DND-41 (cell line): ENCODE measurements at regions not wholly inside any gene's neighbourhood (a gene's known extent, or its start where the extent isn't known, plus 50 kb on each side); places are given as distances from the start of the nearest gene placed in this dataset.

ENCODE experiments used
- ATAC-seq: fragments of 200-7000 bp; cut with Tn5 transposase; 3 replicates; pipeline ENCODE4 v1.9.1; 2021; ENCODE audit warnings: low read depth; ENCODE audit not compliant: insufficient read depth
- DNase-seq: peaks from one replicate; pipeline ENCODE4 v3.0.0-alpha.2; 2020
- H2AFZ ChIP-seq: 2 replicates; pipeline ENCODE4 v1.6.0; 2012; ENCODE audit warnings: low read depth, low read length
- H3K27ac ChIP-seq: 2 replicates; pipeline ENCODE4 v1.5.1; 2012; ENCODE audit warnings: low read length, inconsistent platforms
- H3K27me3 ChIP-seq: fragments of 200-600 bp; sonication (generic); 2 replicates; pipeline ENCODE4 v1.6.0; 2012; ENCODE audit warnings: low read length, mild to moderate bottlenecking, inconsistent platforms; ENCODE audit not compliant: insufficient read depth, poor library complexity
- H3K36me3 ChIP-seq: 2 replicates; pipeline ENCODE4 v1.5.1; 2012; ENCODE audit warnings: low read length, inconsistent platforms; ENCODE audit not compliant: insufficient read depth
- H3K4me1 ChIP-seq: 2 replicates; pipeline ENCODE4 v1.5.1; 2012; ENCODE audit warnings: mild to moderate bottlenecking, low read length; ENCODE audit not compliant: insufficient read depth
- H3K4me2 ChIP-seq: 2 replicates; pipeline ENCODE4 v1.6.0; 2012; ENCODE audit warnings: mild to moderate bottlenecking, moderate library complexity, low read length, inconsistent platforms; ENCODE audit not compliant: insufficient read depth
- H3K4me3 ChIP-seq, 2 experiments: fragments of 200-600 bp in 1 of 2; shearing (Covaris generic) in 1 of 2; 2 replicates each; pipeline ENCODE4 v1.5.1; 2012 to 2016; ENCODE audit warnings: inconsistent platforms in 2 of 2, low read length in 2 of 2, mild to moderate bottlenecking in 2 of 2, low read depth in 1 of 2, moderate library complexity in 1 of 2
- H3K79me2 ChIP-seq: 2 replicates; pipeline ENCODE4 v1.6.0; 2012; ENCODE audit warnings: low read length, inconsistent platforms; ENCODE audit not compliant: insufficient read depth
- H3K9ac ChIP-seq: 2 replicates; pipeline ENCODE4 v1.6.0; 2012; ENCODE audit warnings: low read depth, mild to moderate bottlenecking, inconsistent platforms, low read length, moderate library complexity
- H3K9me3 ChIP-seq: 2 replicates; pipeline ENCODE4 v1.5.1; 2012; ENCODE audit warnings: low read length, moderate library complexity, mild to moderate bottlenecking, inconsistent platforms; ENCODE audit not compliant: insufficient read depth, severe bottlenecking
- H4K20me1 ChIP-seq: 2 replicates; pipeline ENCODE4 v1.6.0; 2012; ENCODE audit warnings: low read length; ENCODE audit not compliant: insufficient read depth
- CTCF ChIP-seq: IDR thresholded peaks from 2 replicates; pipeline ENCODE4 v1.5.1; 2012; ENCODE audit warnings: borderline replicate concordance, low read length, moderate library complexity, mild to moderate bottlenecking; ENCODE audit not compliant: poor library complexity, severe bottlenecking; ENCODE audit errors: extremely low read depth
- EZH2 ChIP-seq: IDR thresholded peaks from 3 replicates; pipeline ENCODE4 v1.6.1; 2012; ENCODE audit warnings: borderline replicate concordance, low read depth, mild to moderate bottlenecking, moderate library complexity, low read length, inconsistent platforms; ENCODE audit not compliant: severe bottlenecking

DNA sequence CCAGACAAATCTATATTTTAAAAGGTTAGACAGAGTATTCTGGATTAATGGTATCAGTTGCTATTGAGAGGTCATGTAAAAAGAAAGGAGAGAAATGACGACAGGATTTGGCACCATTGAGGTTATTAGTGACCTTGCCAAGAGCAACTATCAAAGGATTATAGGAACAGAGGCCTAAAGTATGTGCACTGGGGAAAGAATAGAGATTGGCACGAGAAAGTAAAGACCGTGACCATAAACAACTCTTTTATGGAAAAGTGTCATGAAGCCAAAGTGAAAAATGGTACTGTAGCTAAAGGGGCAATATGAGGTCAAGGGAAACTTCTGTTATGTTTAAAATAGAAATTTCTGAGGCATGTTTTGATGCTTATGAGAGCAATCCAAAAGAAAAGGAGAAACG lies 115.2 kb upstream of the KIF2B start:
- no peaks in the 10 kb centered on the region for H3K36me3 ChIP-seq
- DNase-seq (no peak), ATAC-seq (no peak)
- H3K27me3 ChIP-seq: no peaks in the 10 kb centered on the region
- no peaks in the 10 kb centered on the region for H3K79me2 ChIP-seq
- H4K20me1 ChIP-seq: no peaks in the 10 kb centered on the region
- no peaks in the 10 kb centered on the region for H3K9me3 ChIP-seq
- H3K4me3 ChIP-seq: no peak overlapping the region
- H3K4me2 ChIP-seq: no peak overlapping the region
- no peak overlapping the region for H2AFZ ChIP-seq
- H3K27ac ChIP-seq: no peak overlapping the region
- no peaks in the 10 kb centered on the region for H3K4me1 ChIP-seq
- H3K9ac ChIP-seq: no peak overlapping the region
- no peak for TF ChIP-seq EZH2
- TF ChIP-seq CTCF: no peak

GRCh38 chr17:53696286-53696685 lies 126.4 kb upstream of the KIF2B start:
- H2AFZ ChIP-seq: no peak overlapping the region
- no peaks in the 10 kb centered on the region for H3K4me1 ChIP-seq
- no peaks in the 10 kb centered on the region for H3K9me3 ChIP-seq
- no peak overlapping the region for H3K9ac ChIP-seq
- ATAC-seq: no peak
- no peak overlapping the region for H3K4me3 ChIP-seq
- H3K27me3 ChIP-seq: no peaks in the 10 kb centered on the region
- no peak for DNase-seq
- H4K20me1 ChIP-seq: no peaks in the 10 kb centered on the region
- TF ChIP-seq EZH2 (no peak), CTCF (no peak)
- no peak overlapping the region for H3K27ac ChIP-seq
- H3K79me2 ChIP-seq: no peaks in the 10 kb centered on the region
- no peak overlapping the region for H3K4me2 ChIP-seq
- no peaks in the 10 kb centered on the region for H3K36me3 ChIP-seq

DNA sequence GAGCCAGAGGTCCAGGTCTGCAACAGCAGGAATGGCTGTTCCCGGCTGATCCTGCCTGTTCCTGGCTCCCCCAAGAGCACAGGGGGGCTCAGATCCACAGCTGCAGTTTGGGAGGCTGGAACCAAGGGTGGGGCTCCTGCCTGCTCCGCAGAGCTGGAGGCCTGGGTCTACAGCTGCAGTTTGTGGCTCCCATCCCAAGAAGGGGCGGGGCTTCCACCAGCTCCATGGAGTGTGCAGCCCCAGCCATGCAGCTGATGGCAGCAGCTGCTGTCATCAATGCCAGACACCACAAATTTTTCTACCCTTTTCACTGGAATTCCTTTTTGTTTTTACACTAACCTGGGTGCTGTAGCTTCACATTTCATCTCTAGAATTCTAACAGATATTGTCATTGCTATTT lies 135.4 kb upstream of the KIF2B start:
- TF ChIP-seq EZH2: no peak
- TF ChIP-seq CTCF: no peak
- Histone ChIP-seq H3K27ac (no peak overlapping the region), H3K9ac (no peak overlapping the region), H3K36me3 (no peaks in the 10 kb centered on the region), H2AFZ (no peak overlapping the region), H3K4me2 (no peak overlapping the region), H3K4me1 (no peaks in the 10 kb centered on the region), H3K4me3 (no peak overlapping the region), H3K9me3 (no peaks in the 10 kb centered on the region), H3K79me2 (no peaks in the 10 kb centered on the region), H3K27me3 (no peaks in the 10 kb centered on the region), H4K20me1 (no peaks in the 10 kb centered on the region)
- DNase-seq: no peak
- no peak for ATAC-seq

GRCh38 chr17:53680745-53681144 lies 142.0 kb upstream of the KIF2B start:
- H3K27me3 ChIP-seq: no peaks in the 10 kb centered on the region
- TF ChIP-seq CTCF: no peak
- no peak for TF ChIP-seq EZH2
- ATAC-seq: no peak
- H3K4me1 ChIP-seq: no peaks in the 10 kb centered on the region
- H3K9me3 ChIP-seq: no peaks in the 10 kb centered on the region
- H3K4me2 ChIP-seq: no peak overlapping the region
- H3K4me3 ChIP-seq: no peak overlapping the region
- no peaks in the 10 kb centered on the region for H4K20me1 ChIP-seq
- no peak overlapping the region for H3K9ac ChIP-seq
- no peak for DNase-seq
- H3K36me3 ChIP-seq: no peaks in the 10 kb centered on the region
- H3K27ac ChIP-seq: no peak overlapping the region
- no peaks in the 10 kb centered on the region for H3K79me2 ChIP-seq
- H2AFZ ChIP-seq: no peak overlapping the region
